PFSK-1 (cell line): ENCODE measurements at regions not wholly inside any gene's neighbourhood (a gene's known extent, or its start where the extent isn't known, plus 50 kb on each side); places are given as distances from the start of the nearest gene placed in this dataset.

ENCODE experiments used
- FOXP2 ChIP-seq: optimal IDR thresholded peaks from 2 replicates; pipeline ENCODE3; 2011; ENCODE audit warnings: borderline replicate concordance, control low read depth, inconsistent platforms; ENCODE audit not compliant: insufficient read depth; ENCODE audit errors: extremely low read length, extremely low read depth
- POLR2AphosphoS5 ChIP-seq: IDR thresholded peaks from 2 replicates; pipeline ENCODE4 v1.6.1; 2012; ENCODE audit warnings: low read depth, mild to moderate bottlenecking, control low read depth, low read length, moderate library complexity
- REST ChIP-seq, 2 experiments: IDR thresholded peaks; 2 replicates each; pipeline versions ENCODE4 v1.6.1 to v1.8.0; 2011 to 2012; ENCODE audit warnings: low read depth in 2 of 2, low read length in 2 of 2, control low read depth in 1 of 2, inconsistent platforms in 1 of 2, mild to moderate bottlenecking in 1 of 2, moderate library complexity in 1 of 2; ENCODE audit not compliant: insufficient read depth in 1 of 2
- SIN3A ChIP-seq: IDR thresholded peaks from 2 replicates; pipeline ENCODE4 v1.6.1; 2012; ENCODE audit warnings: mild to moderate bottlenecking, low read length, moderate library complexity, borderline replicate concordance; ENCODE audit not compliant: insufficient read depth
- TAF1 ChIP-seq: IDR thresholded peaks from 2 replicates; pipeline ENCODE4 v1.6.1; 2012; ENCODE audit warnings: low read length, control low read depth, borderline replicate concordance; ENCODE audit not compliant: insufficient read depth

GRCh38 chr13:104766319-104766718 lies 1700.1 kb upstream of the SLC10A2 start:
- TF ChIP-seq POLR2AphosphoS5: no peak
- TF ChIP-seq REST (IDR thresholded peaks at IDR 0.05; ENCODE audit: insufficient read depth in 1 of 2, low read depth in 2 of 2, low read length in 2 of 2): no peak
- TF ChIP-seq TAF1: no peak
- no peak for TF ChIP-seq FOXP2
- TF ChIP-seq SIN3A: no peak
